DMS153 treated with DMSO at 0.1 percent for 48 hours (cell line): ENCODE measurements at regions not wholly inside any gene's neighbourhood (a gene's known extent, or its start where the extent isn't known, plus 50 kb on each side); places are given as distances from the start of the nearest gene placed in this dataset.

ENCODE experiments used
- DNase-seq: peaks from one replicate; lab custom pipeline; 2025; ENCODE audit not compliant: unreplicated experiment; lab: John Stamatoyannopoulos, UW

DNA sequence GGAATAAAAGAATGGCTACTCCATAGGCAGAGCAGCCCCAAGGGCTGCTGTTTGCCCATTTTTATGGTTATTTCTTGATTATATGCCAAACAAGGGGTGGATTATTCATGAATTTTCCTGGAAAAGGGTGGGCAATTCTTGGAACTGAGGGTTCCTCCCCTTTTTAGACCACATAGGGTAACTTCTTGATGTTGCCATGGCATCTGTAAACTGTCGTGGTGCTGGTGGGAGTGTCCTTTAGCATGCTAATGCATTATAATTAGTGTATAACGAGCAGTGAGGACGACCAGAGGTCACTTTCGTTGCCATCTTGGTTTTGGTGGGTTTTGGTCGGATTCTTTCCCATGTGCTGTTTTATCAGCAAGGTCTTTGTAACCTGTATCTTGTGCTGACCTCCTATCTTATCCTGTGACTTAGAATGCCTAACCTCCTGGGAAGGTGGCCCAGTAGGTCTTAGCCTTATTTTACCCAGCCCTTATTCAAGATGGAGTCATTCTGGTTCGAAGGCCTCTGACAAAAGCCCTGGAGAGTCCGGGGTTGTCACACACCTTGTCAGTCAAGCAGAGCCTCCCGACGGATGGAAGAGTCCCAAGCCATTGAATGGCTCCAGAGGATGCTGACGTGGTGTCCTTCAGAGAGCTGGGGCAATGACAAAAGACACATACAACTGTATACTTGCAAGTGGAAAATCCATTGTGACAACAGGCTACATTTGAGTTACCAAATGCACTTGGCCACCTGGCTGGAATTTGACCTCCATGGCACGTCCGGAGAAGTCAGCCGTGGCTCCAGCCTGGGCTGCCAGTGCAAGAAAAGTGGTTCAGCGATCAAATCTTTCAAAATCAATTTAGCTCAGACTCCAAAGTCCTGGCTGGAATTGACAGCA, 67.1 kb upstream of the CLINT1 start:
- no peak for DNase-seq

DNA sequence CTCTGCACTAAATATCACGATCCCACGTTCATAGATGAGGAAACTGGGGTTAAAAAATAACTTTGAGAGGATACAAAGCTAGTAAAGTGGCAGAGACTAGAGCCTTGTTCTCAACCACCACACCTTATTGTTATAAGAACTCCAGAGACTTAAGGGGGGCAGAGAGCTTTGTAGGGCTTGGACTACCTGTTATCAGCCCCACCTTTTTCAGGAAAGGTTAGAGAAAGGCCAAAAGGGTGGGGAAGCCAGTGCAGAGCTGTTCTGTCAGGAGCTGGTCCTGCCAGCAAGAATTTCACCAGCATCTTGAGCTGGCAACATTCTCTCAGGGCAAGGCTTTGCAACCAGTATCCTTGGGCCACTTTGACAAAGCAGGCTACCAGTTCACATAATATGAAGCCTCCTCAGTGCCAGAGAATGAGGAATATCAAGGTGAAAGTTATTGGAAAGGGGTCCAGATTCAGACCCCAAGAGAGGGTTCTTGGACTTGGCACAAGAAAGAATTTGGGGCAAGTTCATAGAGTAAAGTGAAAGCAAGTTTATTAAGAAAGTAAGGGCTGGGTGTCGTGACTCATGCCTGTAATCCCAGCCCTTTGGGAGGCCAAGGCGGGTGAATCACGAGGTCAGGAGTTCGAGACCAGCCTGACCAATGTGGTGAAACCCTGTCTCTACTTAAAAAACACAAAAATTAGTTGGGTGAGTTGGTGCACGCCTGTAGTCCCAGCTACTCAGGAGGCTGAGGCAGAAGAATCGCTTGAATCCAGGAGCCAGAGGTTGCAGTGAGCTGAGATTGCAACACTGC, 66.2 kb upstream of the CLINT1 start:
- no peak for DNase-seq

GRCh38 chr5:157924490-157924889, 65.5 kb upstream of the CLINT1 start:
- DNase-seq = no peak

- DNase-seq = no peak
Observed at GRCh38 chr5:157923765-157924164, 64.8 kb upstream of the CLINT1 start.

GRCh38 chr5:157922026-157922425, 63.1 kb upstream of the CLINT1 start:
- DNase-seq = no peak

DNA sequence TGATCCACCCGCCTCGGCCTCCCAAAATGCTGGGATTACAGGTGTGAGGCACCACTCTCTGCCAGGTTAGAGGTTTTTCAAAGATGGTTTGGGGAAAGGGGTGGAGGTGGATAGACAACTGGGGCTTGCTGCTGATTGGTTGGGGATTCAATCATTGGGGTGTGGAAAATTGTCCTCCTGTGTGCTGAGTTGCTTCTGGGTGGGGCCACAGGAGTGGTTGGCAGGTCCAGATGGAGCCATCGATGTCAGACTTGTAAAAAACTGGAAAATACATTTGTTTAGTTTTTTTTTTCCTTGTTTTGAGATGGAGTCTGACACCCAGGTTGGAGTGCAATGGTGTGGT, 61.9 kb upstream of the CLINT1 start:
- no peak for DNase-seq

DNA sequence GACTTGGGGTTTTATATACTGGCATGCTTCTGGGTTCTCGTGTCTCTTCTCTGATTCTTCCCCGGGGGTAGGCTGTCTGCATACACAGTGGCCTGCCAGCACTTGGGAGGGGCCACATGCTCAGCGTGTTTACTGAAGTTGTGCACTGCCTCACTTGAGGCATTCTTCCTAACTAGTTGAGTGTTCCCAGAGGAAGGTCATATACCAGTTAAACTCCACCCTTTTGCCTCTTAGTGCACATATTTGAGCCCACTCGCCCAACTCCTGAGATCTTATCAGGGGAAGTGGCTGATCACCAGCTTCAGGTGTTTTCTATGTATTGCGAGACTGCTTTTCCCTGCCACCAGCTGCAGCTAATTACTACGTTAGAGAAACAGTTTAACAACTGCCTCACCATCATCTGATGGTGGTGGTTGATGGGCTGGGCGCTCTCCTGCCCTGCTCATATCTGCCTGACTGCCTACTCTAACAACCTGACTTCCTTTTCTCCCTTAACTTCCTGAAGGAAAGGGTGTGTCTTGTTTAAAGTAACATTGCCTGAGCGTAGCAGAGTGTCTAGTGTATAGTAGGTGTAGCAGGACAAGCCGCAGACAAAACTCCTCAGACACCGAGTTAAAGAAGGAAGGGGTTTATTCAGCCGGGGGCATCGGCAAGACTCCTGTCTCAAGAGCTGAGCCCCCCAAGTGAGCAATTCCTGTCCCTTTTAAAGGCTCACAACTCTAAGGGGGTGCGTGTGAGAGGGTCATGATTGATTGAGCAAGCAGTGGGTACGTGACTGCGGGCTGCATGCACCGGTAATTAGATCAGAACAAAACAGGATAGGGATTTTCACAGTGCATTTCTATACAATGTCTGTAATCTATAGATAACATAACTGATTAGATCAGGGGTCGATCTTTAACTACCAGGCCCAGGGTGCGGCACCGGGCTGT, 60.1 kb upstream of the CLINT1 start:
- no peak for DNase-seq

DNA sequence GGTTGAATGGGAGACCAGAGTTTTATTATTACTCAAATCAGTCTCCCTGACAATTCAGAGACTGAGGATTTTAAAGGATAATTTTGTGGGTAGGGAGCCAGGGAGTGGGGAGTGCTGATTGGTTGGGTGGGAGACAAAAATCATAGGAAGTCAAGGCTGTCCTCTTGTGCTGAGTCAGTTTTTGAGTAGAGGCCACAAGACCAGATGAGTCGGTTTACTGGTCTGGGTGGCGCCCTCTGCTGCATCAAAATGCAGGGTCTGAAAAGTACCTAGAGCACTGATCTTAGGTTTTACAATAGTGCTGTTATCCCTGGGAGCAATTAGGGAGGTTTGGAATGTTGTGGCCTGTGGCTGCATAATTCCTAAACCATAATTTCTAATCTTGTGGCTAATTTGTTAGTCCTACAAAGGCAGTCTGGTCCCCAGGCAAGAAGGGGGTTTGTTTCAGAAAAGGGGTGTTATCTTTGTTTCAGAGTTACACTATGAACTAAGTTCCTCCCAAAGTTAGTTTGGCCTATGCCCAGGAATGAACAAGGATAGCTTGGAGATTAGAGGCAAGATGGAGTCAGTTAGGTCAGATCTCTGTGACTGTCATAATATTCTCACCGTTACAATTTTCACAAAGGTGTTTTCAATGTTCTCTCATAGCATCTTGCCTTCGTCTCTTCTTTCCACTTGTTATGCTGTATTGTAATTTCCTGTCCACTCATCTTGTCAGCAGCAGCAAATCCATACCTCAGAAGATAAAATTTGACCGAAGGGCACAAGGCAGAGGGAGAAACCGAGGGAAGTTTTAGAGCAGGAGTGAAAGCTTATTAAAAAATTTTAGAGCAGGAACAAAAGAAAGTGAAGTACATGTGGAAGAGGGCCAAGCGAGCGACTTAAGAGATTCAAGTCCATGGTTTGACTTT, 59.2 kb upstream of the CLINT1 start:
- DNase-seq = no peak

- no peak for DNase-seq
Observed at GRCh38 chr5:157917491-157917890, 58.5 kb upstream of the CLINT1 start.

DNA sequence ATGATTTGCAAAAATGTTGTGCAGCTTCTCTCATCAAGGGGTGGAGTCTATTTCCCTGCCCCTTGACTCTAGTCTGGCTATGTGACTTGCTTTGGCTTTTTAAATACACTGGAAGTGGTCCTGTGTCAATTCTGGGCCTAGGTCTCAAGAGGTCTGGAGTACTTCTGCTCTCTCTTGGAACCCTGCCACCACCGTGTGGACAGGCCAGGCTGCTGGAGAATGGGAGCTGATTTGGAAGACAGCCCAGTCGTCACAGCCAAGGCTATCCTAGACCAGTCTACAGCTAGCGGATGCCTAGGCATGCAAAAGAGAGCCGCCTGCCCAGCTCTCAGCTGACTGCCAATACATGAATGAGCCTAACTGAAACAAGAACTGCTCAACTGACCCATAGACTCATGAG, 56.7 kb upstream of the CLINT1 start:
- peak; percentile 60 for DNase-seq

GRCh38 chr5:157914151-157914788, 55.3 kb upstream of the CLINT1 start:
- DNase-seq = no peak

- no peak for DNase-seq
Observed at GRCh38 chr5:157913575-157913974, 54.6 kb upstream of the CLINT1 start.

DNA sequence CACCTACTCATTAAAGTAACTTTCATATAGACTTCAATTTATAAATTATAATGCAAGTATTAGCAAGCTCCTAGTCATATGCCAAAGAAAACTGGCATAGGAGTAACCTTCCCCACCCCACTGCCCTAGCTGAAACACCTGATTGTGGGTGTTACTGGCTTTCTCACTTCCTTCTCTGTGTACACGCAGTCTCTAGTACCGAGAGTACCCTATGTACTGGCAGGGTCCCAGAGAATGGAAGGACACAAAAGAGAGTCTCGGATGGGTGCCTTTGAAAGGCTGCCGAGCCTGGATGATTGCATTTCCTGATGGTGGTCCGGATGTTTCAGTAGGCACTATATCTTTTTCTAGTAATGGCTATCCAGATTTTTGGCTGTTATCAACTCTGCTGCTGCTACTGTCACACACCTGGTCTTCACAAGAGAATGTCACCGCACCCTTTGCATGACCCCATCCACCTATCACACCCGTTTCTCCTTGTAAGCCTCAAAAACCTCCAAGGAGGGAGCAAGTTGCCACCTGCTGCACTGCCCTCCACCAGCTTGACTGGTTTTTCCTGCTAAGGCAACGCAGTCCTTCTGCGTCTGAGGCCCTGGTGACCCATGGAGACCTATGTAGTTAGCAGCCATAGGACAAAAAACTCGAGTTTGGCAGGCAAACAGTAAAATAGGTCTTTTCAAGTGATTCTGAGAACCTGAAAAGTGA, 53.8 kb upstream of the CLINT1 start:
- peak; percentile 43 for DNase-seq

DNA sequence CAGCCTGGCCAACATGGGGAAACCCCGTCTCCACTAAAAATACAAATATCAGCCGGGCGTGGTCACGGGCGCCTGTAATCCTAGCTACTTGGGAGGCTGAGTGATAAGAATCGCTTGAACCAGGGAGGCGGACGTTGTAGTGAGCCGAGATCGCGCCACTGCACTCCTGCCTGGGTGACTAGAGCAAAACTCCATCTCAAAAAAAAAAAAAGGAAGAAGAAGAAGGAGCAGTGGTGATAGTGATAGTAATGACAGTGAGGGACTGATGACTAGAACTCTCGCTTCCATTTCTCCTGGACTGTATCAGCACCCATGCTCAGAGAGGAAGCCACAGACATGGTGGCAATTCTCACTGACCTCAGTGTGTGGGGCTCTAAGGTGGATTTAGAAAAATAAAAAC, 52.6 kb upstream of the CLINT1 start:
- DNase-seq = no peak
